Suprapubic skin (tissue), 3 donors: ENCODE measurements at regions not wholly inside any gene's neighbourhood (a gene's known extent, or its start where the extent isn't known, plus 50 kb on each side); places are given as distances from the start of the nearest gene placed in this dataset.

ENCODE experiments used
- CTCF ChIP-seq, 2 donors: fragments of 200-600 bp in 1 of 2; fragments of 450-650 bp in 1 of 2; sonication (generic) in 1 of 2; IDR thresholded peaks; one replicate each; pipeline ENCODE4 v1.5.1; 2016 to 2019; ENCODE audit warnings: antibody characterized with exemption in 2 of 2, mild to moderate bottlenecking in 1 of 2, moderate library complexity in 1 of 2
- POLR2A ChIP-seq, 2 donors: fragments of 450-650 bp; IDR thresholded peaks; one replicate each; pipeline ENCODE4 v1.6.1; 2017; ENCODE audit warnings: antibody characterized with exemption in 2 of 2, mild to moderate bottlenecking in 2 of 2, moderate library complexity in 2 of 2

- TF ChIP-seq CTCF (IDR thresholded peaks at IDR 0.05) (no peak), POLR2A (IDR thresholded peaks at IDR 0.05) (no peak)
Observed at GRCh38 chr2:107376909-107377308, 449.8 kb upstream of the RGPD4 start.
